ENCODE measurements at regions not wholly inside any gene's neighbourhood (a gene's known extent, or its start where the extent isn't known, plus 50 kb on each side); places are given as distances from the start of the nearest gene placed in this dataset.

DNA sequence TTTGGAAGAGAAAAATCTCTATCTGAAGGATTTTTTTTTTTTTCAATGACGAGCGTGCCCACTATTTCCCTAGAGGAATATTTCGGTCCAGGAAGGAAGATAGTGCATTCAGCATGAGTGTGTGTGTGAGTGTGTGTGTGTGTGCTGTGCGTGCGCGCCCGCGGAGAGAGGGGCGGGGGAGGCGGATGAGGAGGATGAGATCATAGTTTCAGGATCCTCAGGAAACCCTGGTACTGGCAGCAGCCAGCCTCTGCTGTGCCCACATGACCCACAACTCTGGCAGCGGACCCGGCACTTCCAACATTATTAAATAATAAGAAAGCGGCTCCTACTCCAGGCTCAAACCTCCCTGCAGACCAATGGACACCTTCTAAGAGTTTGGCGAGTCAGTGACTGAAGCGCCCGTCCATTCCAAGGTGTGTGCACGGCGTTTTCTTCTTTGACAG is 217.0 kb upstream of the DTNA start:
- FAIRE-seq (no peak), DNase-seq (ENCODE audit: insufficient read length) (no peak)
- TF ChIP-seq POLR2A (IDR thresholded peaks at IDR 0.05; ENCODE audit: low read depth, low read length): no peak
- no peak for TF ChIP-seq POLR2AphosphoS5 (IDR thresholded peaks at IDR 0.05; ENCODE audit: low read depth, low read length)
- TF ChIP-seq TAF1 (IDR thresholded peaks at IDR 0.05; ENCODE audit: borderline replicate concordance, low read depth, low read length): no peak

DNA sequence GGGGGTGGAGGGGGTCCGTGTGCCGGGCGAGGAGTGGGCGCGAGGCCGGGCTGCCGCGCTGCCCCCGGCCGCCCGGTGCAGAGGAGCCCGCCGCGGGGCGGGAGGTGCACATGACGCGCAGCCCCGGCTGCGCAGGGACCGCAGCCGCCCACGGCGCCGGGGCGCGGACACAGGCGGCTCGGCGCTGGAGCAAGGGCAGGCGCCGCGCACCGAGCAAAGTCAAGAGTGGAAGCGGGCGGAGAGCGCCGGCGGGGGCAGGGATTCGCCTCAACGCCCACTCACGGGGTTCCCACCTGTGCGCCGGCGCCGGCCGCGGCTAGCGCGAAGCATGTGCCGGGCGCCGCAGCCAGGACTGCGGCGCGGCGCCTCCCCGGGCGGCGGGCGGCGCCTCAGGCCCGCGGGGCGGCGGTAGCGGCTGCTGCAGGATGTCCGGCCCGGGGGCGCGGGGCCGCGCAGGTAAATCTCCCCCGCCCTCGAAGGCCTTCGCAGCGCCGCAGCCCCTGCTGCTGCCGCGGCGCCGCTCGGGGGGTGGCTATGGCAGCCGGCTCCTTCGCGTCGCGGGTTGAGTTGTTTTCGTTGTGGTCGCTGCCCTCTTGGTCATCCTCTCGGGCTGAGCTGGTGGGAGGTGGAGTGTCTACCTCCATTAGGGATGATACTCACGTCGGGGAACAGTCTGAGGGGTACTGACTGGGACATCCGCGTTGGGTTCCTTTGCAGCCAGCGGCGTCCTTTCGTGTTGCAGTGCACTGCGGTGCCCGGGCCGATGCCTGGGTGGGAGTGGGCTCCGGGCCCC is 216.3 kb upstream of the DTNA start:
- TF ChIP-seq POLR2A (IDR thresholded peaks at IDR 0.05; ENCODE audit: low read depth, low read length) (no peak), POLR2AphosphoS5 (IDR thresholded peaks at IDR 0.05; ENCODE audit: low read depth, low read length) (no peak), TAF1 (IDR thresholded peaks at IDR 0.05; ENCODE audit: borderline replicate concordance, low read depth, low read length) (no peak)
- FAIRE-seq (no peak), DNase-seq (ENCODE audit: insufficient read length) (peak; percentile 23)

DNA sequence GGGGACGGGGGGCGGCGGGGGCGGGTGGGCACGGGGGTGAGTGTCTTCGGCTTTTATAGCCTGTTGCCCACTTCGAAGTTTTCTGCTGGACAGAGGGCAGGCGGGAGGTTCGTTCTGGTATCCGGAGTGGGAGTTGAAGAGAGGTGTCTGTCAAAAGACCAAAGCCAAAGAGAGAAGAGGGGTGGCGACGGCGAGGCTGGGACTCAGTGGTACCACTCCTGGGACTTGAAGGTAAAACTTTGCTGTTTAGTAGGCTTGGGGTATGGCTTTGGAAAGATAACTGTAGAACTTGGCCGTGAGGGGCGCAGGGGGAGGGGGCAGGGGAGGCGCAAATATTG is 215.8 kb upstream of the DTNA start:
- TF ChIP-seq TAF1 (IDR thresholded peaks at IDR 0.05; ENCODE audit: borderline replicate concordance, low read depth, low read length) (no peak), POLR2A (IDR thresholded peaks at IDR 0.05; ENCODE audit: low read depth, low read length) (no peak), POLR2AphosphoS5 (IDR thresholded peaks at IDR 0.05; ENCODE audit: low read depth, low read length) (no peak)
- DNase-seq (ENCODE audit: insufficient read length): no peak
- FAIRE-seq: no peak

DNA sequence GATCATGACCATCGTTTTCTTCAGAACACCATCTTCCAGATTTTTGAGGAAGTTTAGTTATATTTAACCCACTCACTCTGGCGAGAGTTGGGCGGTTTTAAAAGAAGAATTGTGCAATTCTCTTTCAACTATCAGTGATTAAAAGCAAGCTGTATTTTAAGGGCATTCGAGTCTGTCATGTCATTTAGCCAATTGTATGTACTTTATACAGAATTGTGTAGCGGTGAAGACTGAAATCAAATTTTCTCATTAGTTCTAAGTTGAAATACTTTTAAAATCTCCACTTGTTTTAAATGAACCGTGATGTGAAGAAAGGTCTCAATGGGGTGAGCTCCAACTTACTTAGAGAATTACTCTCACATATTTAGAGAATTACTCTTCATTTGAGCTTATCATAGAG is 214.6 kb upstream of the DTNA start:
- FAIRE-seq (no peak), DNase-seq (ENCODE audit: insufficient read length) (no peak)
- no peak for TF ChIP-seq TAF1 (IDR thresholded peaks at IDR 0.05; ENCODE audit: borderline replicate concordance, low read depth, low read length)
- no peak for TF ChIP-seq POLR2A (IDR thresholded peaks at IDR 0.05; ENCODE audit: low read depth, low read length)
- TF ChIP-seq POLR2AphosphoS5 (IDR thresholded peaks at IDR 0.05; ENCODE audit: low read depth, low read length): no peak

DNA sequence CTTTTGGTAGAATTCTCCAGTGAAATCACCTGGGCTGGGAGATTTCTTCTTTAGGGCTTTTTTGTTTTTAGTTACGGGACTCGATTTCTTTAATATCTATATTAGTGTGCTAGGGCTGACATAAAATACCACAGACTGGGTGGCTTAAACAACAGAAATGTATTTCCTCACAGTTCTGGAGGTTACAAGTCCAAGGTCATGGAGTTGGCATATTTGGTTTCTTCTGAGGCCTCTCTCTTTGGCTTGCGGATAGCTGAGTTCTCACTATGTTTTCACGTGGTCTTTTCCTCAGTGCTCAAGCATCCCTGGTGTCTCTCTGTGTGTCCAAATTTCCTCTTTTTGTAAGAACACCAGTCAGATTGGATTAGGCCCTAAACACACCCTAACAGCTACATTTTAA is 208.5 kb upstream of the DTNA start:
- DNase-seq (ENCODE audit: insufficient read length): no peak

GRCh38 chr18:34506198-34506597 is 203.9 kb upstream of the DTNA start:
- TF ChIP-seq TAF1 (IDR thresholded peaks at IDR 0.05; ENCODE audit: borderline replicate concordance, low read depth, low read length) (no peak), POLR2A (IDR thresholded peaks at IDR 0.05; ENCODE audit: low read depth, low read length) (no peak), POLR2AphosphoS5 (IDR thresholded peaks at IDR 0.05; ENCODE audit: low read depth, low read length) (no peak)
- FAIRE-seq: no peak
- DNase-seq (ENCODE audit: insufficient read length): no peak

More for the DNA sequence above, 208.5 kb upstream of the DTNA start:
- FAIRE-seq: no peak
- TF ChIP-seq POLR2AphosphoS5 (IDR thresholded peaks at IDR 0.05; ENCODE audit: low read depth, low read length) (no peak), TAF1 (IDR thresholded peaks at IDR 0.05; ENCODE audit: borderline replicate concordance, low read depth, low read length) (no peak), POLR2A (IDR thresholded peaks at IDR 0.05; ENCODE audit: low read depth, low read length) (no peak)

- no peak for FAIRE-seq
- DNase-seq (ENCODE audit: insufficient read length): no peak
- TF ChIP-seq TAF1 (IDR thresholded peaks at IDR 0.05; ENCODE audit: borderline replicate concordance, low read depth, low read length): no peak
- TF ChIP-seq POLR2A (IDR thresholded peaks at IDR 0.05; ENCODE audit: low read depth, low read length): no peak
- no peak for TF ChIP-seq POLR2AphosphoS5 (IDR thresholded peaks at IDR 0.05; ENCODE audit: low read depth, low read length)
Measured at GRCh38 chr18:34509163-34509562, 200.9 kb upstream of the DTNA start.

DNA sequence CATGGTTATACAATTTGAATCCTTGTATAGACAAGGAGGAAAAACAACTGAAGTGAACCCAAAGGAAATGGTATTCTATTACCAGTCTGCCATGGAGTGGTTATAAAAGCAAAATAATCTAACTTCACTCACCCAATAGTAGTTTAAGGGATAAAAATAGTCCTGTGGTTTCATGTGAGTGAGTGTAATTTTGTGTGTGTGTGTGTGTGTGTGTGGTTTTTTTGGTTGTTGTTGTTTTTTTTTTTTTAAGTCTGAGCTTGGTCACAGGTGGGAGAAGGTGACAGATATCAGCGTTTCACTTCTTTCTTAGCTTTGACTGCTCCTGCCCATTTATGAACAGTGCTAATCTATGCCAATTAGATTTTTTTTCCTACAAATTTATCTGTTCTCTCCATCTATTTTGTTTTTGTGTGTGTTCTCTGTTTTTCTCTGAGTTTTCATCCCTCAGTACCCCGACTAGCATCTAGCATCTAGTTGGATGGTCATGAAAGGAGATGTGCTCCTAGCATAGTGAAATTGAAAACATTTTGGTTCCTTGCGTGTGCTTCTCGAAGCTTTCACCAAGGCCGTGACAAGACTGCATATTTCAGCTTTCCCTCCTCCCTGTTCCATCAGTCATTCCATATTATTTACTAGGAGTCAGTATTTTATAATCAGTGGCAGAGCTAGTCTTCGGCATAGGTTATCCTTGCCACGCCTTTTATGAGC is 200.1 kb upstream of the DTNA start:
- TF ChIP-seq POLR2A (IDR thresholded peaks at IDR 0.05; ENCODE audit: low read depth, low read length) (no peak), POLR2AphosphoS5 (IDR thresholded peaks at IDR 0.05; ENCODE audit: low read depth, low read length) (no peak), TAF1 (IDR thresholded peaks at IDR 0.05; ENCODE audit: borderline replicate concordance, low read depth, low read length) (no peak)
- no peak for FAIRE-seq
- no peak for DNase-seq (ENCODE audit: insufficient read length)

GRCh38 chr18:34510926-34511325 is 199.2 kb upstream of the DTNA start:
- DNase-seq (ENCODE audit: insufficient read length) (no peak), FAIRE-seq (no peak)
- TF ChIP-seq POLR2AphosphoS5 (IDR thresholded peaks at IDR 0.05; ENCODE audit: low read depth, low read length): no peak
- no peak for TF ChIP-seq TAF1 (IDR thresholded peaks at IDR 0.05; ENCODE audit: borderline replicate concordance, low read depth, low read length)
- no peak for TF ChIP-seq POLR2A (IDR thresholded peaks at IDR 0.05; ENCODE audit: low read depth, low read length)

- TF ChIP-seq POLR2A (IDR thresholded peaks at IDR 0.05; ENCODE audit: low read depth, low read length) (no peak), TAF1 (IDR thresholded peaks at IDR 0.05; ENCODE audit: borderline replicate concordance, low read depth, low read length) (no peak), POLR2AphosphoS5 (IDR thresholded peaks at IDR 0.05; ENCODE audit: low read depth, low read length) (no peak)
- no peak for DNase-seq (ENCODE audit: insufficient read length)
Measured at GRCh38 chr18:34511435-34511834, 198.7 kb upstream of the DTNA start.

DNA sequence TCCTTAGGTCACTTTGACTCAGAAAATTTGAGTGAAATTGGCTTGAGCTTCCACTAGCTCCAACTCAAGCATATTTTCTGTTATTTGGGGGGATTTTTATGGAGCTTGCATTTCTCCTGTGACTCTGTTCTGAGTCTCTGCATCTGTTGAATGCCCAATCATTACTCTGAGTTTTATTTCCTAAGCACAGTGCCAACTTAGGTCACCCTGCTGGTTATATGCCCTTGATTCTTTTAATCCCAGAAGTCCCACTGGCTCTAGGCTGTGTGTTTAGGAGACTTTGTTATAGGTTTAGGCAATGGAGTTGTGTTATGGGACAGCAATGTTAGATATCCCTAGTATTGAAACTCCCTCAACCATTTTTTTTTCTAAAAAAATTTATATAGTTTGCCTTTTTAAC is 198.2 kb upstream of the DTNA start:
- no peak for TF ChIP-seq POLR2AphosphoS5 (IDR thresholded peaks at IDR 0.05; ENCODE audit: low read depth, low read length)
- TF ChIP-seq POLR2A (IDR thresholded peaks at IDR 0.05; ENCODE audit: low read depth, low read length): no peak
- TF ChIP-seq TAF1 (IDR thresholded peaks at IDR 0.05; ENCODE audit: borderline replicate concordance, low read depth, low read length): no peak
- FAIRE-seq (no peak), DNase-seq (ENCODE audit: insufficient read length) (no peak)

More at GRCh38 chr18:34511435-34511834, 198.7 kb upstream of the DTNA start:
- FAIRE-seq: no peak

DNA sequence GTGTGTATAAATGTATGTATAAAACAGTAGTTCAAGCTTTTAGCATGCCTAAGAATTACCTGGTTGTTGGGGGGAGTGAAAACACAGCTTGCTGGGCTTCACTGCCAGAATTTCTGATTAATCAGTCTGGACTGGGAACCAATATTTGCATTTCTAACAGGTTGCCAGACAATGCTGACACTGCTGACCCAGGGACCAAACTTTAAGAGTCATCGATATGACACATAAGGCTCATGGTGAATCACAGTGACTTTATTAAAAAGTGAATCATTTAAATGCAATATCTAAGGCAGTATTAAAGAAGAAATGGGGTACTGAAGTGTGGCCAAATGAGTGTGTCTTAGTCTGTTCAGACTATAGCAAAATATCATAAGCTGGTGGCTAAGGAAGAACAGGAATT is 195.9 kb upstream of the DTNA start:
- TF ChIP-seq POLR2A (IDR thresholded peaks at IDR 0.05; ENCODE audit: low read depth, low read length) (no peak), TAF1 (IDR thresholded peaks at IDR 0.05; ENCODE audit: borderline replicate concordance, low read depth, low read length) (no peak), POLR2AphosphoS5 (IDR thresholded peaks at IDR 0.05; ENCODE audit: low read depth, low read length) (no peak)
- DNase-seq (ENCODE audit: insufficient read length) (no peak), FAIRE-seq (no peak)

All from GM12892 (cell line).